ENCODE measurements at regions not wholly inside any gene's neighbourhood (a gene's known extent, or its start where the extent isn't known, plus 50 kb on each side); places are given as distances from the start of the nearest gene placed in this dataset.

DNA sequence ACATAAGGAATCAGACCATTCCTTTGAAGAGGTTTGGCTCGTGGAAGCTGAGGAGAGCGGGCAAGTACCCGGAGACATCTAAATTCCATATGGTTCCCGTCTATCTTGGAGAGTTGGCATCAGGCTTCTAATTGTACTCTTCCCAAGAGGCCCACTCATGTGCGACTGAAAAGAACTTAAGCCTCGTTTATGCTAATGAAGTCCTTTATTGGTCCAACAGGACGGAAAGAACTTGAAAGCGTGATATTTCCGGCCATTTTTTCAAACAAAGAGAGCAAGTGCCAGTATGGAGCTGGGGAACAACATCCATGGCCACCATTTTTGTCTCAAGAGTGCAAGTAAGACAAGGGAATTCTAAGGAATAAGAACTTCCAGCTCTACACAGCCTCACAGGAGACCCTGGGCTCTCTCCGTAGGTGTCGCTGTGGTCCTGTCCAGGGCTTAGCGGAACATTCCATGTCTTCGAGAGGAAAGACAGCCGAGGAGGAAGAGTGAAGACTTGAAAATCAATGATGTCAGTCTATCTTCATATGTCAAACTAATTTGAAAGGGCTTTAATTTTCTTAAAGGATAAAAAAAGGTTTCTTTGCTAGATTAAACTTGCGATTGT, 566.0 kb upstream of the PSMD7 start:
- TF ChIP-seq, protein P1, sequence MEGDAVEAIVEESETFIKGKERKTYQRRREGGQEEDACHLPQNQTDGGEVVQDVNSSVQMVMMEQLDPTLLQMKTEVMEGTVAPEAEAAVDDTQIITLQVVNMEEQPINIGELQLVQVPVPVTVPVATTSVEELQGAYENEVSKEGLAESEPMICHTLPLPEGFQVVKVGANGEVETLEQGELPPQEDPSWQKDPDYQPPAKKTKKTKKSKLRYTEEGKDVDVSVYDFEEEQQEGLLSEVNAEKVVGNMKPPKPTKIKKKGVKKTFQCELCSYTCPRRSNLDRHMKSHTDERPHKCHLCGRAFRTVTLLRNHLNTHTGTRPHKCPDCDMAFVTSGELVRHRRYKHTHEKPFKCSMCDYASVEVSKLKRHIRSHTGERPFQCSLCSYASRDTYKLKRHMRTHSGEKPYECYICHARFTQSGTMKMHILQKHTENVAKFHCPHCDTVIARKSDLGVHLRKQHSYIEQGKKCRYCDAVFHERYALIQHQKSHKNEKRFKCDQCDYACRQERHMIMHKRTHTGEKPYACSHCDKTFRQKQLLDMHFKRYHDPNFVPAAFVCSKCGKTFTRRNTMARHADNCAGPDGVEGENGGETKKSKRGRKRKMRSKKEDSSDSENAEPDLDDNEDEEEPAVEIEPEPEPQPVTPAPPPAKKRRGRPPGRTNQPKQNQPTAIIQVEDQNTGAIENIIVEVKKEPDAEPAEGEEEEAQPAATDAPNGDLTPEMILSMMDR (IDR thresholded peaks at IDR 0.05), result no peak
- TF ChIP-seq POLR2A (IDR thresholded peaks at IDR 0.05), result no peak
